ENCODE measurements at regions not wholly inside any gene's neighbourhood (a gene's known extent, or its start where the extent isn't known, plus 50 kb on each side); places are given as distances from the start of the nearest gene placed in this dataset.

DNA sequence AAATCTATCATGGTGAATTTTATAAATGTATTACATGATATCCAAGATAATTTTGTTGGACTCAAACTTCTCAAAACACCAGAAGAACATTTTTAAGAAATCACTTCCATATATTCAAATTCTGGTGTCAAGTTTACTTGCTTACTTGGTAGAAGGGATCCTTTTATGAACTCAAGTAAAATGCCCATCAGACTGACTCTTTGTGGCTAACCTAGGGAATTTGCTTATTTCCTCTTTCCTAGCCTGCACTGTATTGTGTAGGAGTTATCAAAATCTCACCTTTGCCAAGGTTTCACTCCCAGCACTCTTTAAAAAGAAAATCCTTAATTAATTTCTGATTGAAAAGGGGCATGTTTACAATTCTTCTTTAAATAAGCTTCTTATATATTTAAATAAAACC lies 196.5 kb downstream of the DUSP6 start:
- TF ChIP-seq GATA2 (IDR thresholded peaks at IDR 0.05; ENCODE audit: low read depth, low read length) (no peak), GATA3 (IDR thresholded peaks at IDR 0.05; ENCODE audit: low read depth, low read length) (no peak)
